VCaP (cell line): ENCODE measurements at regions not wholly inside any gene's neighbourhood (a gene's known extent, or its start where the extent isn't known, plus 50 kb on each side); places are given as distances from the start of the nearest gene placed in this dataset.
"Not testable (repeated sequence)": the region's sequence is repeated elsewhere in the genome, so short reads cannot be mapped to it uniquely, and the experiment has no call there.

ENCODE experiments used
- H3K27ac ChIP-seq: fragments of 450-650 bp; 2 replicates; pipeline ENCODE4 v1.5.1; 2017
- TF ChIP-seq, protein P1 (sequence below): fragments of 450-650 bp; conservative IDR thresholded peaks from 2 replicates; pipeline ENCODE4 v1.5.1; 2017; ENCODE audit warnings: mild to moderate bottlenecking, moderate library complexity

- peak overlapping the region; percentile 52 for H3K27ac ChIP-seq
- TF ChIP-seq, protein P1, sequence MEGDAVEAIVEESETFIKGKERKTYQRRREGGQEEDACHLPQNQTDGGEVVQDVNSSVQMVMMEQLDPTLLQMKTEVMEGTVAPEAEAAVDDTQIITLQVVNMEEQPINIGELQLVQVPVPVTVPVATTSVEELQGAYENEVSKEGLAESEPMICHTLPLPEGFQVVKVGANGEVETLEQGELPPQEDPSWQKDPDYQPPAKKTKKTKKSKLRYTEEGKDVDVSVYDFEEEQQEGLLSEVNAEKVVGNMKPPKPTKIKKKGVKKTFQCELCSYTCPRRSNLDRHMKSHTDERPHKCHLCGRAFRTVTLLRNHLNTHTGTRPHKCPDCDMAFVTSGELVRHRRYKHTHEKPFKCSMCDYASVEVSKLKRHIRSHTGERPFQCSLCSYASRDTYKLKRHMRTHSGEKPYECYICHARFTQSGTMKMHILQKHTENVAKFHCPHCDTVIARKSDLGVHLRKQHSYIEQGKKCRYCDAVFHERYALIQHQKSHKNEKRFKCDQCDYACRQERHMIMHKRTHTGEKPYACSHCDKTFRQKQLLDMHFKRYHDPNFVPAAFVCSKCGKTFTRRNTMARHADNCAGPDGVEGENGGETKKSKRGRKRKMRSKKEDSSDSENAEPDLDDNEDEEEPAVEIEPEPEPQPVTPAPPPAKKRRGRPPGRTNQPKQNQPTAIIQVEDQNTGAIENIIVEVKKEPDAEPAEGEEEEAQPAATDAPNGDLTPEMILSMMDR, result peak; percentile 91
Observed at GRCh38 chr6:76876922-76877553, 586.3 kb downstream of the HTR1B start.

DNA sequence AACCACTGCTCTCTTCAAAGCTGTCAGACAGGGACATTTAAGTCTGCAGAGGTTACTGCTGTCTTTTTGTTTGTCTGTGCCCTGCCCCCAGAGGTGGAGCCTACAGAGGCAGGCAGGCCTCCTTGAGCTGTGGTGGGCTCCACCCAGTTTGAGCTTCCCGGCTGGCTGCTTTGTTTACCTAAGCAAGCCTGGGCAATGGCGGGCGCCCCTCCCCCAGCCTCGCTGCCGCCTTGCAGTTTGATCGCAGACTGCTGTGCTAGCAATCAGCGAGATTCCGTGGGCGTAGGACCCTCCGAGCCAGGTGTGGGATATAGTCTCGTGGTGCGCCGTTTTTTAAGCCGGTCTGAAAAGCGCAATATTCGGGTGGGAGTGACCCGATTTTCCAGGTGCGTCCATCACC is 586.9 kb downstream of the HTR1B start:
- peak overlapping the region; percentile 52 for H3K27ac ChIP-seq

DNA sequence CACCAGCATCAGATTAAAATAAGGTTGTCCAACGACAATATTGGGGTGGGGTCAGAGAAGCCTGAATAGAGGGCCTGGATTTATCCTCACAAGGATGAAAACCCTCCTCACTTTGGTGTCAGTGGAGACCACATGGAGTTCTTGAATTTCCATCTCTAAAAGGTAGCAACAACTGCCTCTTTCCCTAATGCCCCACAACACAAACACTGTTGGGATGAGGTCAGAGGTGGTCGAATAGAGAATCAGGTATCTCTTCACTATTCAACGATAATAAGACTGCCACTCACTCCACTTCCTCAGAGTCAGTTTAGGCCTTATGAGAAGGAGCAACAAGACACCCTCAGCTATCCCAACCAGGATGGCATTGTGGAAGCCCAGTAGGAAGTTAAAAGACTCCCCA is 596.1 kb downstream of the HTR1B start:
- TF ChIP-seq, protein P1, result no peak
- no peak overlapping the region for H3K27ac ChIP-seq

- TF ChIP-seq, protein P1, result no peak
- peak overlapping the region; percentile 3; the same call in 1 of the 2 replicates for H3K27ac ChIP-seq
Observed at GRCh38 chr6:76866091-76866915, 597.0 kb downstream of the HTR1B start.

- H3K27ac ChIP-seq, result no peak overlapping the region
- TF ChIP-seq, protein P1, result no peak
Observed at GRCh38 chr6:76862936-76863335, 600.4 kb downstream of the HTR1B start.

GRCh38 chr6:76861403-76861802 is 601.9 kb downstream of the HTR1B start:
- no peak overlapping the region for H3K27ac ChIP-seq
- TF ChIP-seq, protein P1, result peak; percentile 36; the same call in 1 of the 2 replicates

- no peak overlapping the region for H3K27ac ChIP-seq
- TF ChIP-seq, protein P1, result no peak
Observed at GRCh38 chr6:76856065-76856464, 607.2 kb downstream of the HTR1B start.

DNA sequence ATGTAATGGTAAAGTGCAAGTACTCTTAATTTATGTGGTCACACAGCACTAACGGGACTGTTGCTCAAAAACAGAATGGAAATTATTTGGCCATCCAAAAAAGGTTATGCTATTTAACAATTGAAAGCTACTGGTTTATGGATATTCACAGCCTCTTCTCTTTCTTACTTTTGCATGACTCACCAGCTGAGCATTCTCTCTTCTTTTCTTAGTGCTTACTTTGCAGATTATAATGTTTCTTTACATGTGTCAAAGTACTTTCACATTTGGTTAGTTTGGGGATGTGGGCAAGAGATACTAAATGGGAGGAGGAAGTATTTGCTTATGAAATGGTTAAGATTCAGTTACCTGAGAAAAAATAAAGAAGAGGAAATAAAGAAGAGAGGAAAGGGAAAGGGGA is 610.5 kb downstream of the HTR1B start:
- TF ChIP-seq, protein P1, result no peak
- H3K27ac ChIP-seq, result no peak overlapping the region

DNA sequence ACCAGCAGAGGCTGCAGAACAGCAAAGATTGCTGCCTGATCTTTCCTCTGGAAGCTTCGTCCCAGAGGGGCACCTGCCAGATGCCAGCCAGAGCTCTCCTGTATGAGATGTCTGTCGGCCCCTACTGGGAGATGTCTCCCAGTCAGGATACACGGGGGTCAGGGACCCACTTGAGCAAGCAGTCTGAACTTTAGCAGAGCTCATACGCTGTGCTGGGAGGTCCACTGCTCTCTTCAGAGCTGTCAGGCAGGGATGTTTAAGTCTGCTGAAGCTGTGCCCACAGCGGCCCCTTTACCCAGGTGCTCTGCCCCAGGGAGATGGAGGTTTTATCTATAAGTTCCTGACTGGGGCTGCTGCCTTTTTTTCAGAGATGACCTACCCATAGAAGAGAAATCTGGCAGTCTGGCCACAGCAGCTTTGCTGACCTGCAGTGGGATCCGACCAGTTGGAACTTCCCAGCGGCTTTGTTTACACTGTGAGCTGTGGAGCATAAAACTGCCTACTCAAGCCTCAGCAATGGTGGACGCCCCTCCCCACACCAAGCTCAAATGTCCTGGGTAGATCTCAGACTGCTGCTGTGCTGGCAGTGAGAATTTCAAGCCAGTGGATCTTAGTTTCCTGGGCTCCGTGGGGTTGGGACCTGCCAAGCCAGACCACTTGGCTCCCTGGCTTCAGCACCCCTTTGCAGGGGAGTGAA is 613.9 kb downstream of the HTR1B start:
- H3K27ac ChIP-seq, result not testable (repeated sequence)
